GM18520 (cell line): ENCODE measurements at regions not wholly inside any gene's neighbourhood (a gene's known extent, or its start where the extent isn't known, plus 50 kb on each side); places are given as distances from the start of the nearest gene placed in this dataset.

Experiments
- ATAC-seq: cut with Tn5 transposase; IDR thresholded peaks from one replicate; pipeline ENCODE4 v1.9.1; 2021; ENCODE audit not compliant: unreplicated experiment

GRCh38 chr9:31612336-31613030, 772.0 kb upstream of the ACO1 start:
- no peak for ATAC-seq

- no peak for ATAC-seq
These were observed 768.5 kb upstream of the ACO1 start for GRCh38 chr9:31615966-31616365.

GRCh38 chr9:31623511-31623910, 760.9 kb upstream of the ACO1 start:
- ATAC-seq, result no peak

GRCh38 chr9:31629292-31629691, 755.2 kb upstream of the ACO1 start:
- ATAC-seq, result no peak

GRCh38 chr9:31637265-31637664, 747.2 kb upstream of the ACO1 start:
- no peak for ATAC-seq

- no peak for ATAC-seq
These were observed 746.6 kb upstream of the ACO1 start for GRCh38 chr9:31637861-31638260.

- ATAC-seq, result no peak
These were observed 745.0 kb upstream of the ACO1 start for GRCh38 chr9:31639451-31639850.

GRCh38 chr9:31669311-31669710, 715.1 kb upstream of the ACO1 start:
- ATAC-seq, result no peak

GRCh38 chr9:31671011-31671410, 713.4 kb upstream of the ACO1 start:
- no peak for ATAC-seq

GRCh38 chr9:31674264-31674663, 710.2 kb upstream of the ACO1 start:
- no peak for ATAC-seq

- ATAC-seq, result no peak
These were observed 707.0 kb upstream of the ACO1 start for GRCh38 chr9:31677415-31677814.

GRCh38 chr9:31677877-31678276, 706.6 kb upstream of the ACO1 start:
- ATAC-seq, result no peak

GRCh38 chr9:31683116-31683515, 701.3 kb upstream of the ACO1 start:
- ATAC-seq, result no peak

- no peak for ATAC-seq
These were observed 686.5 kb upstream of the ACO1 start for GRCh38 chr9:31697956-31698355.

GRCh38 chr9:31699836-31700235, 684.6 kb upstream of the ACO1 start:
- ATAC-seq, result no peak

GRCh38 chr9:31700252-31701045, 684.0 kb upstream of the ACO1 start:
- ATAC-seq, result no peak

GRCh38 chr9:31702957-31703356, 681.5 kb upstream of the ACO1 start:
- ATAC-seq, result no peak

GRCh38 chr9:31715250-31715649, 669.2 kb upstream of the ACO1 start:
- no peak for ATAC-seq

- ATAC-seq, result no peak
These were observed 665.2 kb upstream of the ACO1 start for GRCh38 chr9:31719262-31719661.

GRCh38 chr9:31730398-31730797, 654.0 kb upstream of the ACO1 start:
- ATAC-seq, result no peak

GRCh38 chr9:31733166-31733565, 651.3 kb upstream of the ACO1 start:
- ATAC-seq, result no peak

- ATAC-seq, result no peak
These were observed 647.8 kb upstream of the ACO1 start for GRCh38 chr9:31736581-31737179.
